ENCODE measurements at regions not wholly inside any gene's neighbourhood (a gene's known extent, or its start where the extent isn't known, plus 50 kb on each side); places are given as distances from the start of the nearest gene placed in this dataset.

DNA sequence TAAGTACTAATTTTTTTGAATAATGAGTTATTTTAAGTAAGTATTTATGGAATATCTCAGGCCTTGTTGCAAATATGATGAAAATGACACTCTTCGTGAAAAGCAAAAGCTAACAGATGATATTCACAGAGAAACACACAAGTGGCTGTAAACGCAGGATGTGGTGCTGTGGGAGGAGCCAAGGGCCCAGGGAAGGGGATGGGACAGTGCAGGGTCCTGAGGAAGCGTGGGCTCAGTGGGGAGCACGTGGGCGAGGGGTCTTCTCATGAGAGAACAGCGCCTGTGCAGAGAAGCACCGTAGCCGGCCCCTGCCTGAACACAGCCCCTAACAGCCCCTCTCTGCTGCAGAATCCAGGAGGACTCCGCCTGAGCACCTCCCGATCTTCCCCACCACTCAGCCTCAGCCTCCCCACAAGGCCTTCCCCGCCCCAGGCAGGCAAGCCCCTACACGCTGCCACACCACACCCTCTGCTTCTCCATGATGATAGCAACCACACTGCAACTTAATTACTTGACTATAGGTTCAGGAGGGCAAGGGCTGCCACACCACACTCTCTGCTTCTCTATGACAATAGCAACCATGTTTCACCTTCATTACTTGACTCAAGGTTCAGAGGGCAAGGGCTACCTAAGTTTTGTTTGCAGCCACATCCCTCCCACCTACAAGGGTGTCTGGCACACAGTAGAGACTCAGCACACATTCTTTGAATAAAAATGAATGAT is 152.6 kb upstream of the RNF32 start:
- Histone ChIP-seq H3K79me2 (no peaks in the 10 kb centered on the region), H3K36me3 (replicated peaks; ENCODE audit: insufficient read depth, low read depth) (no peaks in the 10 kb centered on the region), H3K27me3 (no peaks in the 10 kb centered on the region), H3K9me2 (replicated peaks; ENCODE audit: insufficient read depth) (no peaks in the 10 kb centered on the region), H3K4me3 (no peak overlapping the region), H3K4me2 (no peak overlapping the region), H3K9me3 (ENCODE audit: low read depth) (no peaks in the 10 kb centered on the region), H3K27ac (no peak overlapping the region), H2AFZ (no peak overlapping the region), H3K4me1 (ENCODE audit: insufficient read depth) (no peaks in the 10 kb centered on the region), H4K20me1 (ENCODE audit: insufficient read depth, poor library complexity, severe bottlenecking) (no peaks in the 10 kb centered on the region)
- WGBS (ENCODE audit: low lambda C conversion rate, missing lambda C conversion rate) = 78% methylated on average over 12 of the region's 12 CpGs
- TF ChIP-seq, protein P1, sequence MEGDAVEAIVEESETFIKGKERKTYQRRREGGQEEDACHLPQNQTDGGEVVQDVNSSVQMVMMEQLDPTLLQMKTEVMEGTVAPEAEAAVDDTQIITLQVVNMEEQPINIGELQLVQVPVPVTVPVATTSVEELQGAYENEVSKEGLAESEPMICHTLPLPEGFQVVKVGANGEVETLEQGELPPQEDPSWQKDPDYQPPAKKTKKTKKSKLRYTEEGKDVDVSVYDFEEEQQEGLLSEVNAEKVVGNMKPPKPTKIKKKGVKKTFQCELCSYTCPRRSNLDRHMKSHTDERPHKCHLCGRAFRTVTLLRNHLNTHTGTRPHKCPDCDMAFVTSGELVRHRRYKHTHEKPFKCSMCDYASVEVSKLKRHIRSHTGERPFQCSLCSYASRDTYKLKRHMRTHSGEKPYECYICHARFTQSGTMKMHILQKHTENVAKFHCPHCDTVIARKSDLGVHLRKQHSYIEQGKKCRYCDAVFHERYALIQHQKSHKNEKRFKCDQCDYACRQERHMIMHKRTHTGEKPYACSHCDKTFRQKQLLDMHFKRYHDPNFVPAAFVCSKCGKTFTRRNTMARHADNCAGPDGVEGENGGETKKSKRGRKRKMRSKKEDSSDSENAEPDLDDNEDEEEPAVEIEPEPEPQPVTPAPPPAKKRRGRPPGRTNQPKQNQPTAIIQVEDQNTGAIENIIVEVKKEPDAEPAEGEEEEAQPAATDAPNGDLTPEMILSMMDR (IDR thresholded peaks at IDR 0.05; ENCODE audit: poor library complexity) = no peak
- TF ChIP-seq EZH2phosphoT487 (IDR thresholded peaks at IDR 0.05; ENCODE audit: low read depth, severe bottlenecking, unreplicated experiment) (no peak), EZH2 (IDR thresholded peaks at IDR 0.05; ENCODE audit: borderline replicate concordance) (no peak)
- no peak for DNase-seq (ENCODE audit: low spot score)

DNA sequence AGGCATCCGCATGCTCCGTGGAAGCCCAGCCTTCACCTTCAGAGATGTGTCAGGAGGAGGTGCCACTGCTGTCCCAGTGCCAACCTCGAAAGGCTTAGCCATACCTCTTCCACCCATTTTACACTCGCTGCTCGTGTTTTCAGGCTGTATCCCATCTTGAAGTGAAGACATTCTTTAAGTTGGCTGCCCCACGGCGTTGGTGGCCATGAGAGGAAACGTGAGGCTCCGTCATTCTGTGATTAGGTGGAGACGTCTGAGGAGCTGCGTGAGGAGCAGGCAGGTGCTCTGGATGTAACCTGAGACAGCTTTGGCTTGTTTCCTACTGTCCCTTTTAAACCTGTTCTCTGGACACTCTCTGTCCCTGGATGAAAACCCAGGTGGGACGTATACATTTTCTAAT is 159.9 kb upstream of the RNF32 start:
- Histone ChIP-seq H3K79me2 (no peaks in the 10 kb centered on the region), H3K4me3 (no peak overlapping the region), H3K9me3 (ENCODE audit: low read depth) (no peaks in the 10 kb centered on the region), H3K36me3 (replicated peaks; ENCODE audit: insufficient read depth, low read depth) (no peaks in the 10 kb centered on the region), H3K27ac (no peak overlapping the region), H3K9me2 (replicated peaks; ENCODE audit: insufficient read depth) (no peaks in the 10 kb centered on the region), H2AFZ (no peak overlapping the region), H4K20me1 (ENCODE audit: insufficient read depth, poor library complexity, severe bottlenecking) (no peaks in the 10 kb centered on the region), H3K27me3 (no peaks in the 10 kb centered on the region), H3K4me1 (ENCODE audit: insufficient read depth) (no peaks in the 10 kb centered on the region), H3K4me2 (no peak overlapping the region)
- no peak for DNase-seq (ENCODE audit: low spot score)
- TF ChIP-seq EZH2 (IDR thresholded peaks at IDR 0.05; ENCODE audit: borderline replicate concordance) = no peak
- TF ChIP-seq, protein P1 (IDR thresholded peaks at IDR 0.05; ENCODE audit: poor library complexity) = no peak
- no peak for TF ChIP-seq EZH2phosphoT487 (IDR thresholded peaks at IDR 0.05; ENCODE audit: low read depth, severe bottlenecking, unreplicated experiment)
- WGBS (ENCODE audit: low lambda C conversion rate, missing lambda C conversion rate) = 86% methylated on average over 12 of the region's 12 CpGs

DNA sequence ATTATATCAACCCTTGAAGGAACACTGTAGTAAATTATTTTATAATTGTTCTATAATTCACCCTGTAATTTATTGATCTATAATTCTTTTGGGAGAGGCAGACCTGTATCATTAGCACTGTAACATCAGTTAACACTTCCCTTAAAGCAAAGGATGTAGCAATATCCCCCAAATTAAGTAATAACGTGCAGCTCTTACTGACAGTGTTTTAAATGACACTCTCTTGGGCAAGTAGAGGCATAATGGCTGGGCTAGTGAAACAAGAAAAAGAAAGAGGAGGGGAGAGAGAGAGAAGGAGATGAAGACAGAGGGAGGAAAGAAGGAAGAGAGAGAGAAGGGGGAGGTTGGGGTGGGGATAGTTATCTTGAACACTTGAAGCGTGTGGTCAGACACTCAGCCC is 161.0 kb upstream of the RNF32 start:
- H3K27me3 ChIP-seq = no peaks in the 10 kb centered on the region
- H4K20me1 ChIP-seq (ENCODE audit: insufficient read depth, poor library complexity, severe bottlenecking) = no peaks in the 10 kb centered on the region
- H3K27ac ChIP-seq = no peak overlapping the region
- no peak overlapping the region for H2AFZ ChIP-seq
- TF ChIP-seq, protein P1 (IDR thresholded peaks at IDR 0.05; ENCODE audit: poor library complexity) = no peak
- no peak overlapping the region for H3K4me2 ChIP-seq
- no peaks in the 10 kb centered on the region for H3K9me2 ChIP-seq (replicated peaks; ENCODE audit: insufficient read depth)
- H3K79me2 ChIP-seq = no peaks in the 10 kb centered on the region
- no peaks in the 10 kb centered on the region for H3K36me3 ChIP-seq (replicated peaks; ENCODE audit: insufficient read depth, low read depth)
- 93% methylated on average over 2 of the region's 2 CpGs for WGBS (ENCODE audit: low lambda C conversion rate, missing lambda C conversion rate)
- H3K9me3 ChIP-seq (ENCODE audit: low read depth) = no peaks in the 10 kb centered on the region
- no peak for DNase-seq (ENCODE audit: low spot score)
- no peak overlapping the region for H3K4me3 ChIP-seq
- no peaks in the 10 kb centered on the region for H3K4me1 ChIP-seq (ENCODE audit: insufficient read depth)

Data from hepatocyte (in vitro differentiated cells).